Posterior vena cava (tissue), 2 donors: ENCODE measurements at regions not wholly inside any gene's neighbourhood (a gene's known extent, or its start where the extent isn't known, plus 50 kb on each side); places are given as distances from the start of the nearest gene placed in this dataset.
A peak's percentile ranks its signal among the peaks of the same experiment; 100 is the strongest.
"Not testable (repeated sequence)": the region's sequence is repeated elsewhere in the genome, so short reads cannot be mapped to it uniquely, and the experiment has no call there.

ENCODE experiments used
- DNase-seq: peaks from one replicate; pipeline ENCODE4 v3.0.0-alpha.2; 2020; ENCODE audit warnings: low spot score
- intact Hi-C, 2 donors: fragments of 100-400 bp; cut with DNase I; formaldehyde crosslinking; loops; one replicate each; pipeline versions ENCODE4 v1.14.1 to v1.14.2; 2022 to 2023
- donor health status: DM: yes; HTN: yes; CAD: no.
- donor health status: DM: yes; HTN: yes; CAD: no.

DNA sequence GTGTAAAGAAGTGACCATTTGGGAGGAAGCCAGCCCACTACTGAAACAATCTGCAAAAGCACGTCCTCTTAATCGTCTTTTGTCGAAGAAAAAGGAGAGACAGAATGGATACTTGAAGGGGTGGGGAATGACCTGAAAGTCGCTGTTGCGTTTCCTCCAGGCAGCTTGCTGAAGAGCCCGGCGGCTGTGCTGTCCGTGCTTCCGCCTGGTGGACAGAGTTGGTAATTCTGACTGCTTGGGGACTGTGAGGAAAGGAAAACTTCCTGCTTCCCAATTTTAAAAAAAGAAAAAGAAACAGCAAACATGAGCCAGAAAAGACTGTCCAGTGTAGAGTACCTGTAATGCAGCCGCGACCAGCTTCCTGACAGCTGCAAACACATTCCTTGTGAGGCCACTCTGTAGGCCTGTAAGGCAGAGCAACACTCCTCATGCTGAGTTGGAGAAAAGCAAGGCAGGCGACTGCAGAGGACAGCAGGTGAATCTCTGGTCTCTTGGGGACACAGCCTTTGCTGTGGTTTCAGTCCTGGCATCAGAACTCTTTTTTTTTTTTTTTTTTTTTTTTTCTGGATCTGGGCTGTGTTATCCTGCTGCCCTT is 251.1 kb upstream of the TBX18 start:
- intact Hi-C loops = loop anchor here in 1 of 2 donors (2.0 kb wide), 1 partner anchor 59 kb away; no protein-coding TSS in a partner anchor
- peak; percentile 86 for DNase-seq

DNA sequence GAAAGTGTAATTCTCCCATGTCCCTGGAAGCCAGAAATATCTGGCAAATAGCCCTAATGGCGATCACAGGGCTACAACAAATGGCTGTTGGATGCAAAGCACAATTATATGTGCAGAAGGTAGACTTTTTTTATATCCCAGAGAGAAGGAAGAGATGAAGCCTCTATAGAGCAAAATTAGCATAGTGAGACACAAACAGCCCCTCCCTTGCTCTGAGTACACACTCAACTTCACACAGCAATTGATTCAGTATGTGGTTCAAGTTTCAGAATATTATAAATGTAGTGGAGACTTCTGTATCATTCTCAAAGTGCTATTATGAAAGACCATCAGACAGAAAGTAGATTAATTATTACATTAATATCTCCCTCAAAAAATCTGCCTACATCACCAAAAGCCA is 246.5 kb upstream of the TBX18 start:
- intact Hi-C loops = no loop called here
- DNase-seq = no peak

DNA sequence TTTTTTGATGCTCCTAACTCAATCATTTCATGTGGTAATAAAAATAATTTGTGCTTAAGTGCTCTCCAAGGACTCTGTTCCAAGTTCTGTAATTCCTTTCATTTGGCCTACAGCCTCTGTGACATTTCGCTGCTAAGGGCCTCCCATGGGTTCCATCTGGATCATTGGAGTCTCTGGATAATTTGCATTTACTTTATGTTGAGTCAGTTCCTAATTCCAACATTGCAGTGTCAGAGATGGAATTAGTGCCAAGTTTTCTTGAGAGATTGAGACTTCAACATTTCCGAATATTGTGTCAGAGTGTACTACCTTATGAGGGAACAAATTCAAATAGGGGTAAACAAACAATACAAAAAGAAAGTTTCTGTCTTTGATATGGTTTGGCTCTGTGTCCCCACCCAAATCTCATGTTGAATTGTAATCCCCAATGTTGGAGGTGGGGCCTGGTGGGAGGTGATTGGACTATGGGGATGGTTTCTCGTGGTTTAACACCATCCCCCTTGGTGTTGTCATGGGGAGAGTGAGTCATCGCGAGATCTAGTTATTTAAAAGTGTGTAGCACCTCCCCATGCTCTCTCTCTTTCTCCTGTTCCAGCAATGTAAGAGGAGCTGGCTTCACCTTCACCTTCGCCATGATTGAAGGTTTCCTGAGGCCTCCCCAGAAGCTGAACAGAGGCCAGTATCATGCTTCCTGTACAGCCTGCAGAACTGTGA is 244.1 kb upstream of the TBX18 start:
- no peak for DNase-seq
- intact Hi-C loops = no loop called here

DNA sequence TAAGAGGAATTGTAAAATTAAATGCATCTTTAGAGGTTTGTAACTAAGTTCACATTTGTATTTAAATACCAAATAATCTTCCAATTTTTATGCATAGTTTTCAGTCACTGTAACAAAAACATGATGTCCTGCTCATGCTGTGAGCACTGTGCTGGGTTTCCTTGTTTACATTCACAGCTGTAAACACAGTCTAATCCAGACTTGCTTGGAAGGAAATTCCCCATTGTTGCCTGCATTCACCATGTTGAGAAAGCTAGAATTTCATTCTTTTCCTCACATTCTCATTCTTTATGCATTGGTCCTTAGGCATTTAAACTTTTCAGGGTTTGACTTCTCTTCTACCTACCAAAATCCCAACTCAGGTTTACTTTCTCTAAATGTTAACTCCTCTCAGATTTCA is 242.0 kb upstream of the TBX18 start:
- intact Hi-C loops = no loop called here
- no peak for DNase-seq

DNA sequence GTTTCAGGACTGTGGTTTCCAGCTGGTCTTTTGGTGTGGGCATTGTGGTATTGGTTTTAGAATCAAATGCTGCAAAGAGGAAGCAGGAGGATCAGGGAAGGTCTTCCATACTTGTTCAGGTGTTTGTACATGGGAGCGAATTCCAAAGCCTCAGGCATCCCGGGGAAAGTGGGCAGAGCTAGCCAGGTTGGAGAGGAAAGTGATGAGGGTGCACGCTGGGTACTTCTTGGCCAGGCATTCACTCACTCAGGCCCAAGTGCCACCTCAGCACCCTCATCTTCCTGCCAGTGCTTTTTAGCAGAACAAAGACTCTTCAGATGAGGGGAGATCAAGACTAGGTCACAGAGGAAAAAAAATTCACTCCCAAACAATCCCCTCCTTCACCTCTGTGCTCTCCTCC is 241.1 kb upstream of the TBX18 start:
- intact Hi-C loops = no loop called here
- no peak for DNase-seq

DNA sequence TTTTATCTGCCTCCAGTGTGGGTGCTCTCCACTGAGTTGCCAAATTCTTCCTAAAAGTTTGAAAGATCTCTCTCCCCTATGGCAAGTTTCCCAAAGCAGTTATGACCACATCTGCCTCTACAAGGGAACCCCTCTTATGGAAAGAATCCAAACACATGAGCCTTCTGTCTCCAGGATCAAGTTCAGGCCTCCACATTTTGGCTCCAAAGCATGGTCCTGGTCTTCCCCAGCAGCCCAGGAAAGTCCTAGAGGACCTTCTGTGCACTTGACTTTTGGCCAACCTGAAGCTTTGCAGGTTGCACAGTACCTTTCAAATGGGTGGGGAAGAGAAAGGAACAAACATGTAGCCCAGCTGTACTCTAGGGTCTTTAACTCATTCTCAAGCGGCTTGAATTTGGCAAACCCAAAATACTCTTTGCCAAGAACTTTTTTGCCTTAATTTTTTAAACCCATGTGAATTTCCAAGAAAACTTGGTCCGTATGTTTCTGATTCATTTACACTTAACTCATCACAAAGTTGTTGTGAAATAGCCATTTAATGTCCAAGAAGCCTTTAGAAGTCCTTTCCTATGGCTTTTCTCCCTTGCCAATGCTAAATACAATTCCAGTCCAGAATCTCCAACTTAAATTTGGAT is 240.1 kb upstream of the TBX18 start:
- intact Hi-C loops = no loop called here
- no peak for DNase-seq

DNA sequence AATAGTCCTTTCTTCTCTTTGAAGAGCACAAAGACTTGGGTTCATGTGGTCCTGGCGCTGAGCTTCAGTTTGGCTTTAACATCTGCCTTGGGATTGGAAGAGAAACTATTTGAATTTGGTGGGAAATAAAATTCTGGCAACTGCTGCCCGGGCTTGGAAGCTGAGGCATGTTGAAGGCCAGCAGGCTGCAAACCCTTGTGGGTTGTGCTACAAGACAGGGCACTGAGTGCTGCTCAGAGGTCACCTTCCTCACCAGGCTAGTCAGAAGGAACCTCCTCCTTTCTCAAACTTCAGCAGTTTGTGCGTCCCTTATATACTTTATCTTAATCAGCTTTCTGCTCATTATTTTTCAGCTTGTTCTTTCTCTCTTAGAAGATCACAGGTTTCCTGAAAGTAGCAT is 238.4 kb upstream of the TBX18 start:
- no peak for DNase-seq
- intact Hi-C loops = no loop called here

DNA sequence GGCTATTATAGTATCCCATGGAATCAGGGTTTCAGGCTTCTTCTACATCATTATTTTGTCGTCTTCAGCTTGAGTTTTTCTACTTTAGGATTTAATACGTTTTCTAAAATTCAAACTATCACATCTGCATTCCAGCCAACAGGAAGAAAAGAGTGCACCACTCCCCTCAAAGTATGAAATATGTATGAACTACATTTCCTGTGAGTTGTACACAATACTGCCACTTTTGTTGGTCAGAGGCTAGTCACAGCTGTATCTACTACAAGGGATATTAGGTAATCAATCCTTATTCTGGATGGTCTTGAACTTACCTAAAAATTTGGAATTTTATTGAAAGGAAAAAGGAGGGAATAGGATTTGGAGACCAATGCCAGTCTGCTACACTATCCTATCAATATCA is 235.6 kb upstream of the TBX18 start:
- no peak for DNase-seq
- intact Hi-C loops = no loop called here

DNA sequence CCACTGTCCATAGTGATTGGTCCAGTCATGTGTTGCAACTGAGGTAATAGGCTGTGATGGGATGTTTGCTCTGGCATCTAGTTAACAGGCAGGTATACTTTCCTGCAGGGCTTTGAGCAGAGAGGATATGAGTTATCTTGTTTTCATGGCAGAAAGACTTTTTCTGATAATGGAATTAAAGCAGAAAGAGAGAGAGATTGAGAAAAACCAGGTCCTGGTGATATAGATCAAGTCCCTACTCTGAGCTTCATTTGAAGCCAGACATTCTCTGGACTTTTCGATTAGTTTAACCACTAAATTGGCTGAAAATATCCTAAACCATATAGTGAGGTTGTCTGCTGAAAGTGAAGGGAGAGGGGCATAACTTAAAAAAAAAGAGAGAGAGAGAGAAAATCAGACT is 233.8 kb upstream of the TBX18 start:
- DNase-seq = no peak
- intact Hi-C loops = no loop called here

DNA sequence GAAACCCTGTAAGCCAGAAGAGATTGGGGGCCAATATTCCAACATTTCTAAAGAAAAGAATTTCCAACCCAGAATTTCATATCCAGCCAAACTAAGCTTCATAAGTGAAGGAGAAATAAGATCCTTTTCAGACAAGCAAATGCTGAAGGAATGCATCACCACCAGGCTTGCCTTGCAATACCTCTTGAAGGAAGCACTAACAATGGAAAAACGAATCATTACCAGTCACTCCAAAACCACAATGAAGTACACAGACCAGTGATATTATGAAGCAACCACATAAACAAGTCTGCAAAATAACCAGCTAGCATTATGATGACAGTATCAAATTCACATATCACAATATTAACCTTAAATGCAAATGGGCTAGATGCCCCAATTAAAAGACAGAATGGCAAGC is 224.4 kb upstream of the TBX18 start:
- DNase-seq, intact Hi-C loops: not testable (repeated sequence)

DNA sequence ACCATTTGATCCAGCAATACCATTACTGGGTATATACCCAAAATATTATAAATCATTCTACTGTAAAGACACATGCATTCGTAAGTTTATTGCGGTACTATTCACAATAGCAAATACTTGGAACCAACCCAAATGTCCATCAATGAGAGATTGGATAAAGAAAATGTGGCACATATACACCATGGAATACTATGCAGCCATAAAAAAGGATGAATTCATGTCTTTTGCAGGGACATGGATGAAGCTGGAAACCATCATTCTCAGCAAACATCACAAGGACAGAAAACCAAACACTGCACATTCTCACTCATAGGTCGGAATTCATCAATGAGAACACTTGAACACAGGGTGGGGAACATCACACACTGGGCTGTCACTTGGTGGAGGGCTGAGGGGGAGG is 221.1 kb upstream of the TBX18 start:
- DNase-seq, intact Hi-C loops: not testable (repeated sequence)

DNA sequence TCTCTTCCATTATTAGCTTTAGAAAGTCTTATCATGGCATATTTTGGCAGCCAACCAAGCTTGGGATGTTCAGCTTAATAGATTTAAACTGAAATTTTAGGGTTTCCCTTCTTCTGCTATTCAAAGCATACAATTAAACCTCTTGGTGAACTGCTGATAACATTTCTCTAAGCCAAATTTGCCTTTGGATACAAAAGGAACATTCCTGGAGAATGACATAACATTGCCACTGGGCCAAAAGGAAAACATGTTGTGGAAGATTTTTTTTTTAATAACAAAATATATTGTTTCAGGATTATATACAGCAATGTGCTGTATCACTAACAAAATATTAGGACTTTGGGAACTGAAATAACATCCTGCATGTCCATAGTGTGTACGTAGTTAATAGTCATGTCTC is 215.1 kb upstream of the TBX18 start:
- no peak for DNase-seq
- intact Hi-C loops = no loop called here

DNA sequence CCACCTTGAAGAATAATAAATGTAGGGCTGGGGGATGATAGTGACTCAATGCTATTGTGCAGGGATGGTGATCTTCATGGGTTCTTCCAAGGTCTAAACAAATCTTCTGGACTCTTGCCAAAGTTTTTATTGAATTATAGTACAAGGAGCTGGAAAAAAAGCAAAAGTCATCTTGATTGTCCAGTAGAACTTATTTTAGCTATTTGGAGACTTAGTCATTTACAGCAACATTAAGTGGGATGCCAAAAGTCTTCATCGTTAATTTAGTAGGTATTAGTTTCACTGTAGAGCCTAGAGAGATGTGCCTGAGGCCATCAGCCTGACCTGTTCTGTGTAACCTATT is 212.9 kb upstream of the TBX18 start:
- no peak for DNase-seq
- intact Hi-C loops = no loop called here

DNA sequence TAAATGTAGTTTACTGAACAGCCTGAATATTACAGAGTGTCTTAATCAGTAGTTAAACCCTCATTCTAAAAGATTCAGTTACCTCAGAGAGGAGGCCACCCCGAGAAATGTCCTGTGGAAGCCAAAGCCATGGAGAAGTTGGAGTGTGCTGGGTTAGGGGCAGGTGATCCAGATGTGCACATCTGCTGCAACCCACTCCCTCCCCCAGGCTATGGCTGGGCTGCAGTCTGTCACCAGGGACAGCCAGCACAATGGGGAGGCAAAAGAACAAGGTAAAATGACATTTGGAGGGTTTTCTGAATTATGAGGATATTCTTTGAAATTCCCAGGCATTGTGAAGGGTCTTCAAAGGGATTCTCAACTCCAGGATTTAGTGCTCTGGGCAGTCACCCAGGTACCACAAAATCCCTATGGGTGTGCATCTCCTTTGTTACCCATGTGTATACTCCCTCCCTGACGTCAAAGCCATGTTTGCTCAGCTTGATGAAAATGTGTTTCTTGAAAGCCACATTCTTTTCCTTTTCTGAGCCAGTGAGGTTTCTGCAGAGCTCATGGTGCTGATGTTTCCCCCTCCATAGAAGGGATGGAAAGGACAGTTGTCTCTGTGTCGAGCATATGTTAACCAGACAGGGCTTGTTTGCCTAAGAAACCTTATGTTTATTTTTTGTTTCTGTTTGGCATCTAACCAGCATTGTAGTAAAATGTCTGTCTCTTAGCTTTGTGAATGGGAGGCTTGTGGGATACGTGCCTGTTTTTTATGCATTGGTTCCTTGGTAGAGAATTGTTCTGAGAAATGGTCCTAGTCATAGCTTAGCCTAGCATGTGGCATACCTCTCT is 212.3 kb upstream of the TBX18 start:
- intact Hi-C loops = no loop called here
- no peak for DNase-seq

DNA sequence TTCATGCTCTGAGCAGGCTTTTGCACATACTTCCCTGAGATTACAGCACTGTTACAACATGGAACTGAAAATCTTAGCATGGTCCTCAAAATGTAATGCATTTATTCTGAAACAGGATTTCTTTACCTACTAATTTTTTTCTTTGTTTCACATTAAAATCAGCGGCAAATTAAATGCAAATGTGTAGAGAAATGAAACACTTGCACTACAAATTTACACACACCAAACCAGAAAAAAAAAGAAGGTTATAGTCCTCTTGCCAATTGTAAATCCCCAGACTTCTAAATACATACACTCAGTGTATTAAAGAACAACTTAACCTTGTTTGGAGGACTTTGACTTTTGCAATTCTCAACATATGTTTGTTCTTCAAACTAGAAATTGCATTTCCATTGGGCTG is 210.9 kb upstream of the TBX18 start:
- DNase-seq = no peak
- intact Hi-C loops = no loop called here

DNA sequence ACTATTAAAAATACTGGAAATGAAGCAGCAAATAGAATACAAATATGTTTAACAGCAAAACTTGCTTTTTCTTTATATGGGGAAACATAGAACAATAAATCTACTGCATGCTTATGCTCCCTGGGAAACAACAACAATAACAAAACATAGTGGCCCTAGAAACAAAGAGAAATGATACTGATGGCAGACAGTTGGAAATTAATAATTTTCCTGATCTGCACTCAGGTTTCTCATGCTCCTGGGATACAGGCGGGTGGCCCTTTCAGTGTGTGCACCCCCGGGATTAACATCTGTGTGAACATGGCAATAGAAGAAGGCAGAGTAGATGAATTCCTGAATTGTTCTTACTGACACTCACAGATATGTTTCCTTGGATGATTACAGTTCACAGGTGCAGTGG is 209.2 kb upstream of the TBX18 start:
- intact Hi-C loops = loop anchor here in 1 of 2 donors (5.0 kb wide), 1 partner anchor 1281 kb away; no protein-coding TSS in a partner anchor
- DNase-seq = no peak

DNA sequence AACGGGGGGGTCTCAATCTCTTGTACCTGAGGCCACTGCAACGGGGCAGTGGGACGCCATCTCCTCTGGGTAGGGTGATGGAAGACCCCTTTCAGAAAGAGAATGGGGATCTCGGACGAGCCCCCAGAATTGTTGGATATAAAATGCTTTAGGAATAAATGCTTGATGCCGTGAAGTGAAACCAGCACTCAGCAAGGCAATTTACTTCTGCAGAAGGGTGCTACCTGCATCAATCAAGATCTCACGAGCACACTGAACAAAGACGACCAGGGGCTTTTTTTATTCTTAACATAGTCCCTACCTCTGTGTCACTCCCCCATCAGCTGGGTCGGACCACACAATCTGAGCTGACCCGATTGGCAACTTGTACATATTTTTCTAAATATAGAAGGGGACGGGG is 203.6 kb upstream of the TBX18 start:
- DNase-seq = no peak
- intact Hi-C loops = no loop called here

DNA sequence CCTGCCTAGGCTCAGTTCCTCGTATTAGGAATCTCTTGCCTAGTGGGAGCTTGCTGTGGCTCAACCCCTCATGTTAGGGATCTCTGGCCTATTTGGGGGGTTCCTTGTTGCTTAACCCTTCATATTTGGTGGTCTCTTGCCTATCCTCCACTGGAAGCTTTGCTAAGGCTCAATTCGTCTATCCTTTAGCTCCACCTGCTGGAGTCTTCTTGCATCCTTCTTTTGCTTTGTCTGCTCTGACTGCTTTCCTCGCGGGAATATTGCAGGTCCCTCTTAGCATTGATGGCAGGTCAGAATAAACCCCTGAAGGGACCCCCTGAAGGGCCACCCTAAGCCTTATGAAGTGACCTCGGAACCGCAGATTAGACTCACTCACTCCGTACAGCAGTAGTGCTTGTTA is 203.0 kb upstream of the TBX18 start:
- DNase-seq = no peak
- intact Hi-C loops = no loop called here

DNA sequence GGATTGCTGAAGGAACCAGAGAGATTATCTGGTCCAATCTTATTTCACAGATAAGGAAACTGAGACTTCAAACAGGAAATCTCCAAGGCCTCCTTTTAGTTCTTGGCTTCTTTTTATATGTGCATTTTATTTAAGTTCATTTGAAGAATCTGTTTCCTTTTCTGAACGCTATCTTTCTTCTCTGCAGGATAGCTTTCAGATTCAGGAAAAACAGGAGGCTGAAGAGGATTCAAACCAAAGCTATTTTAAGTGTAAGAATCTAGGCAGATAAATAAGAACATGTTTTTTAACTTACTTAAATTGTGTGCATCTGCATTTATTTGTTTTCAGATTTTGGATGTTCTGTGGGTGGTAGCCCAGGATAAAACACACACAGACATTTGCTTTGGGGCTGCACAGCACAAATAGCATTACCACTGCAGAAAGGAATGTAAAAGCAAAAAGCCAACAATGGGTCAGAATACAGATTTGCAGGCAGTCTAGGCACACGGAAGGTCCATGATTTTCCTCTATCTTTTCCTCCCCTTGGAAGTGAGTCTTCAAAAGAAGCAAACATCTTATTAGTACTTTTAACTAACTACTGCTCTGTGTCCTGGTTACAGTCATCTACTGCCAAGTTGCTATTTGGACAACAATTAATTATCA is 188.8 kb upstream of the TBX18 start:
- no peak for DNase-seq
- intact Hi-C loops = no loop called here

DNA sequence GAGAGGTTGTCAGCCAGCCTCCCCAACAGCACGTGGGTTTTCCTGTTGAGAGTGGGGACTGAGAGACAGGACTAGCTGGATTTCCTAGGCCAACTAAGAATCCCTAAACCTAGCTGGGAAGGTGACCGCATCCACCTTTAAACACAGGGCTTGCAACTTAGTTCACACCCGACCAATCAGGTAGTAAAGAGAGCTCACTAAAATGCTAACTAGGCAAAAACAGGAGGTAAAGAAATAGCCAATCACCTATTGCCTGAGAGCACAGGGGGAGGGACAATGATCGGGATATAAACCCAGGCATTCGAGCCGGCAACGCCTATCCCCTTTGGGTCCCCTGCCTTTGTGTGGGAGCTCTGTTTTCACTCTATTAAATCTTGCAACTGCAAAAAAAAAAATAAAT is 180.5 kb upstream of the TBX18 start:
- DNase-seq, intact Hi-C loops: not testable (repeated sequence)
